Upper lobe of right lung (tissue), 1 donor: ENCODE measurements at regions not wholly inside any gene's neighbourhood (a gene's known extent, or its start where the extent isn't known, plus 50 kb on each side); places are given as distances from the start of the nearest gene placed in this dataset.

ENCODE experiments used
- ATAC-seq: fragments of 200-7000 bp; cut with Tn5 transposase; one replicate; pipeline ENCODE4 v1.9.1; 2020; ENCODE audit warnings: mild to moderate bottlenecking, moderate library complexity
- DNase-seq: peaks from one replicate; pipeline ENCODE4 v3.0.0-alpha.2; 2020
- H3K27ac ChIP-seq: fragments of 200-600 bp; one replicate; pipeline ENCODE4 v1.8.0; 2022
- H3K27me3 ChIP-seq: fragments of 200-600 bp; one replicate; pipeline ENCODE4 v1.8.0; 2022; ENCODE audit warnings: mild to moderate bottlenecking
- H3K36me3 ChIP-seq: fragments of 200-600 bp; one replicate; pipeline ENCODE4 v1.8.0; 2022
- H3K4me1 ChIP-seq: fragments of 200-600 bp; one replicate; pipeline ENCODE4 v1.8.0; 2022
- H3K4me3 ChIP-seq: fragments of 200-600 bp; one replicate; pipeline ENCODE4 v1.8.0; 2022; ENCODE audit warnings: mild to moderate bottlenecking
- H3K9me3 ChIP-seq: fragments of 200-600 bp; one replicate; pipeline ENCODE4 v1.8.0; 2022
- CTCF ChIP-seq: fragments of 200-600 bp; IDR thresholded peaks from one replicate; pipeline ENCODE4 v1.8.0; 2022; ENCODE audit warnings: antibody characterized with exemption
- intact Hi-C: fragments of 100-400 bp; cut with DNase I; formaldehyde crosslinking; loops from one replicate; pipeline ENCODE4 v1.11.0; 2022
- donor health status: DM: no; HTN: yes; CAD: no; lungs with severe emphysema.

- H3K4me3 ChIP-seq = no peak overlapping the region
- H3K36me3 ChIP-seq = no peaks in the 10 kb centered on the region
- ATAC-seq (peak; percentile 46), DNase-seq (no peak)
- no peaks in the 10 kb centered on the region for H3K9me3 ChIP-seq
- TF ChIP-seq CTCF = no peak
- no peaks in the 10 kb centered on the region for H3K27me3 ChIP-seq
- intact Hi-C loops = no loop called here
- H3K27ac ChIP-seq = no peak overlapping the region
- no peaks in the 10 kb centered on the region for H3K4me1 ChIP-seq
Measured at GRCh38 chr6:105514306-105514705, 111.4 kb upstream of the PREP start.

GRCh38 chr6:105511639-105512038 lies 108.8 kb upstream of the PREP start:
- Histone ChIP-seq H3K9me3 (no peaks in the 10 kb centered on the region), H3K36me3 (no peaks in the 10 kb centered on the region), H3K4me3 (no peak overlapping the region), H3K27ac (no peak overlapping the region), H3K27me3 (no peaks in the 10 kb centered on the region), H3K4me1 (no peaks in the 10 kb centered on the region)
- no peak for TF ChIP-seq CTCF
- DNase-seq (no peak), ATAC-seq (no peak)
- intact Hi-C loops = no loop called here

GRCh38 chr6:105510746-105511145 lies 107.9 kb upstream of the PREP start:
- DNase-seq (no peak), ATAC-seq (no peak)
- Histone ChIP-seq H3K9me3 (no peaks in the 10 kb centered on the region), H3K27me3 (no peaks in the 10 kb centered on the region), H3K36me3 (no peaks in the 10 kb centered on the region), H3K4me3 (no peak overlapping the region), H3K27ac (no peak overlapping the region), H3K4me1 (no peaks in the 10 kb centered on the region)
- no peak for TF ChIP-seq CTCF
- intact Hi-C loops = no loop called here

- TF ChIP-seq CTCF = no peak
- Histone ChIP-seq H3K27me3 (no peaks in the 10 kb centered on the region), H3K4me1 (no peaks in the 10 kb centered on the region), H3K9me3 (no peaks in the 10 kb centered on the region), H3K4me3 (no peak overlapping the region), H3K27ac (no peak overlapping the region), H3K36me3 (no peaks in the 10 kb centered on the region)
- ATAC-seq = peak; percentile 30
- no peak for DNase-seq
- intact Hi-C loops = no loop called here
Measured at GRCh38 chr6:105509506-105510331, 106.8 kb upstream of the PREP start.

- Histone ChIP-seq H3K4me1 (no peaks in the 10 kb centered on the region), H3K9me3 (no peaks in the 10 kb centered on the region), H3K36me3 (no peaks in the 10 kb centered on the region), H3K27ac (no peak overlapping the region), H3K27me3 (no peaks in the 10 kb centered on the region), H3K4me3 (no peak overlapping the region)
- DNase-seq (no peak), ATAC-seq (no peak)
- intact Hi-C loops = no loop called here
- TF ChIP-seq CTCF = no peak
Measured at GRCh38 chr6:105507811-105508210, 104.9 kb upstream of the PREP start.
